RWPE1 (cell line): ENCODE measurements at regions not wholly inside any gene's neighbourhood (a gene's known extent, or its start where the extent isn't known, plus 50 kb on each side); places are given as distances from the start of the nearest gene placed in this dataset.

Experiments
- CTCF ChIA-PET: fragments of 350-600 bp; sonication (Branson Sonifier 250); formaldehyde crosslinking; extraction: SDS; loops from one replicate; lab custom pipeline; 2021; lab: Yijun Ruan, JAX
- POLR2A ChIA-PET: fragments of 400-600 bp; formaldehyde crosslinking; extraction: SDS; loops from one replicate; lab custom pipeline; 2020; ENCODE audit warnings: antibody characterized with exemption; ENCODE audit not compliant: low non-redundant PET; lab: Yijun Ruan, JAX
- DNase-seq: peaks from one replicate; pipeline ENCODE4 v3.0.0; 2012; ENCODE audit warnings: low spot score
- H3K27ac ChIP-seq: fragments of 450-650 bp; 2 replicates; pipeline ENCODE4 v1.5.1; 2017
- TF ChIP-seq, protein P1 (sequence below): fragments of 450-650 bp; conservative IDR thresholded peaks from 2 replicates; pipeline ENCODE4 v1.5.1; 2017; ENCODE audit warnings: low read depth, mild to moderate bottlenecking

GRCh38 chr2:58501371-58502160 lies 260.4 kb upstream of the FANCL start:
- no peak for DNase-seq
- ChIA-PET POLR2A (no interaction called here), CTCF (no interaction called here)
- TF ChIP-seq, protein P1, sequence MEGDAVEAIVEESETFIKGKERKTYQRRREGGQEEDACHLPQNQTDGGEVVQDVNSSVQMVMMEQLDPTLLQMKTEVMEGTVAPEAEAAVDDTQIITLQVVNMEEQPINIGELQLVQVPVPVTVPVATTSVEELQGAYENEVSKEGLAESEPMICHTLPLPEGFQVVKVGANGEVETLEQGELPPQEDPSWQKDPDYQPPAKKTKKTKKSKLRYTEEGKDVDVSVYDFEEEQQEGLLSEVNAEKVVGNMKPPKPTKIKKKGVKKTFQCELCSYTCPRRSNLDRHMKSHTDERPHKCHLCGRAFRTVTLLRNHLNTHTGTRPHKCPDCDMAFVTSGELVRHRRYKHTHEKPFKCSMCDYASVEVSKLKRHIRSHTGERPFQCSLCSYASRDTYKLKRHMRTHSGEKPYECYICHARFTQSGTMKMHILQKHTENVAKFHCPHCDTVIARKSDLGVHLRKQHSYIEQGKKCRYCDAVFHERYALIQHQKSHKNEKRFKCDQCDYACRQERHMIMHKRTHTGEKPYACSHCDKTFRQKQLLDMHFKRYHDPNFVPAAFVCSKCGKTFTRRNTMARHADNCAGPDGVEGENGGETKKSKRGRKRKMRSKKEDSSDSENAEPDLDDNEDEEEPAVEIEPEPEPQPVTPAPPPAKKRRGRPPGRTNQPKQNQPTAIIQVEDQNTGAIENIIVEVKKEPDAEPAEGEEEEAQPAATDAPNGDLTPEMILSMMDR, result no peak
- H3K27ac ChIP-seq, result no peak overlapping the region

- POLR2A ChIA-PET, result no interaction called here
- TF ChIP-seq, protein P1, result no peak
- CTCF ChIA-PET, result no interaction called here
- DNase-seq, result no peak
- no peak overlapping the region for H3K27ac ChIP-seq
These were observed 256.0 kb upstream of the FANCL start for GRCh38 chr2:58497168-58497567.

- CTCF ChIA-PET, result interaction anchor here (0.6 to 0.7 kb wide), 2 partner anchors 131 to 574 kb away, joined by 3 to 4 read pairs; no protein-coding TSS in a partner anchor
- H3K27ac ChIP-seq, result no peak overlapping the region
- POLR2A ChIA-PET, result no interaction called here
These were observed 254.7 kb upstream of the FANCL start for GRCh38 chr2:58495806-58496205.

DNA sequence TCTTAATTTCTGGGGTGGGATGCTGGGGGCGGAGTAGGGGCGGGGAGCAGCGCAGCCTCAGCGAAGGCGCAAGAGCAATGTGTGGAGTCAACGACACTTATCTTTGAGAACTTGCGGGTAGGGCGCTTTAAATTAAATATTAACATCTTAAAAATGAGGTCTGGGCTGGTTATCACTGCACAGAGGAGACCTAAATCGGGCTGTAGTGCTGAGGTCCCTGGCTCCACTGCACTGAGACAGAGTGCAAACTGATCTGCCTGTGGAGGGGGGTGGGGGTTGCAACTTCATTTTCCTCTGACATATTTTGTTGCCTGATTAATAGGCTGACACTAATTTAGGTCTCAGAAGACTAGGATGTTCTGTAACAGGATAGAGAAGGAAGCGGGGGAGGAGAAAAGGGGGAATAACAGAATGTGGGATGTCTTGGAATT lies 253.0 kb upstream of the FANCL start:
- ChIA-PET CTCF (no interaction called here), POLR2A (no interaction called here)
- TF ChIP-seq, protein P1, result no peak
- no peak overlapping the region for H3K27ac ChIP-seq
- DNase-seq, result no peak

More at GRCh38 chr2:58495806-58496205, 254.7 kb upstream of the FANCL start:
- no peak for DNase-seq
- TF ChIP-seq, protein P1, result no peak

- ChIA-PET CTCF (no interaction called here), POLR2A (no interaction called here)
- DNase-seq, result no peak
- TF ChIP-seq, protein P1, result no peak
- H3K27ac ChIP-seq, result no peak overlapping the region
These were observed 243.5 kb upstream of the FANCL start for GRCh38 chr2:58484629-58485028.

GRCh38 chr2:58484221-58484620 lies 243.1 kb upstream of the FANCL start:
- no peak overlapping the region for H3K27ac ChIP-seq
- TF ChIP-seq, protein P1, result no peak
- DNase-seq, result peak; percentile 3
- POLR2A ChIA-PET, result no interaction called here
- CTCF ChIA-PET, result no interaction called here
